AG04450 (cell line): ENCODE measurements at regions not wholly inside any gene's neighbourhood (a gene's known extent, or its start where the extent isn't known, plus 50 kb on each side); places are given as distances from the start of the nearest gene placed in this dataset.

Source experiments
- CTCF ChIA-PET: fragments of 300-600, 350-600 bp; formaldehyde crosslinking; extraction: SDS; loops from one replicate; lab custom pipeline; 2022; ENCODE audit warnings: antibody characterized with exemption, inconsistent platforms; lab: Charles Lee
- POLR2A ChIA-PET: fragments of 350-600 bp; formaldehyde crosslinking; extraction: SDS; loops from one replicate; lab custom pipeline; 2021; ENCODE audit warnings: antibody characterized with exemption, inconsistent platforms; lab: Yijun Ruan, JAX
- DNase-seq: peaks from one replicate; pipeline ENCODE4 v3.0.0-alpha.2; 2011; ENCODE audit warnings: low read depth, low spot score
- H3K27ac ChIP-seq: one replicate; pipeline ENCODE4 v1.5.1; 2012; ENCODE audit warnings: low read depth, low read length, control low read depth
- H3K27me3 ChIP-seq: one replicate; pipeline ENCODE4 v1.6.0; 2012; ENCODE audit warnings: low read length; ENCODE audit not compliant: control insufficient read depth, insufficient read depth
- H3K4me3 ChIP-seq: 2 replicates; pipeline ENCODE4 v1.5.1; 2011; ENCODE audit warnings: mild to moderate bottlenecking, low read depth, low read length, control low read depth
- H3K9me3 ChIP-seq: 2 replicates; pipeline ENCODE4 v1.5.1; 2012; ENCODE audit warnings: low read length; ENCODE audit not compliant: control insufficient read depth, insufficient read depth
- TF ChIP-seq, protein P1 (sequence below): IDR thresholded peaks from 2 replicates; pipeline ENCODE4 v1.5.1; 2011; ENCODE audit warnings: low read depth, low read length, control low read depth, inconsistent platforms

DNA sequence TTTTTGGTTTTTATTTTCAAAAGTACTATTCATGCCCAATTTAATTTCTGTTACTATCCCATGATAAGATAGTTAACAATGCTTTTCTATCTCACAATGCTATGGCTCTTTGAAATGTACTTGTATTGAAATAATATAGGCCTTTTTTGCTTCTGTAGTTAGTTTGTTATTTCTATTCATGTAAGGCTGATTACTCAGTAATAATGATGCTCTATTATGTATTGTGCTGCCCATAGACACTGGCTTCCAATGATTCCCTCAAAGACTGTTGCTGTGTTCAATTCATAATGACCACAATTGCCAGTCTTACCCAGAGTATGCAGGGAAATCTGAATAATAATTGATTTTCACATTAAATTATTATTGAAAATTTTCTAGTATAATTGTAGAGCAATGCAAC, 155.5 kb upstream of the POT1 start:
- ChIA-PET CTCF (no interaction called here), POLR2A (no interaction called here)
- Histone ChIP-seq H3K9me3 (no peaks in the 10 kb centered on the region), H3K27ac (no peak overlapping the region), H3K27me3 (no peaks in the 10 kb centered on the region), H3K4me3 (no peak overlapping the region)
- TF ChIP-seq, protein P1, sequence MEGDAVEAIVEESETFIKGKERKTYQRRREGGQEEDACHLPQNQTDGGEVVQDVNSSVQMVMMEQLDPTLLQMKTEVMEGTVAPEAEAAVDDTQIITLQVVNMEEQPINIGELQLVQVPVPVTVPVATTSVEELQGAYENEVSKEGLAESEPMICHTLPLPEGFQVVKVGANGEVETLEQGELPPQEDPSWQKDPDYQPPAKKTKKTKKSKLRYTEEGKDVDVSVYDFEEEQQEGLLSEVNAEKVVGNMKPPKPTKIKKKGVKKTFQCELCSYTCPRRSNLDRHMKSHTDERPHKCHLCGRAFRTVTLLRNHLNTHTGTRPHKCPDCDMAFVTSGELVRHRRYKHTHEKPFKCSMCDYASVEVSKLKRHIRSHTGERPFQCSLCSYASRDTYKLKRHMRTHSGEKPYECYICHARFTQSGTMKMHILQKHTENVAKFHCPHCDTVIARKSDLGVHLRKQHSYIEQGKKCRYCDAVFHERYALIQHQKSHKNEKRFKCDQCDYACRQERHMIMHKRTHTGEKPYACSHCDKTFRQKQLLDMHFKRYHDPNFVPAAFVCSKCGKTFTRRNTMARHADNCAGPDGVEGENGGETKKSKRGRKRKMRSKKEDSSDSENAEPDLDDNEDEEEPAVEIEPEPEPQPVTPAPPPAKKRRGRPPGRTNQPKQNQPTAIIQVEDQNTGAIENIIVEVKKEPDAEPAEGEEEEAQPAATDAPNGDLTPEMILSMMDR: no peak
- no peak for DNase-seq

DNA sequence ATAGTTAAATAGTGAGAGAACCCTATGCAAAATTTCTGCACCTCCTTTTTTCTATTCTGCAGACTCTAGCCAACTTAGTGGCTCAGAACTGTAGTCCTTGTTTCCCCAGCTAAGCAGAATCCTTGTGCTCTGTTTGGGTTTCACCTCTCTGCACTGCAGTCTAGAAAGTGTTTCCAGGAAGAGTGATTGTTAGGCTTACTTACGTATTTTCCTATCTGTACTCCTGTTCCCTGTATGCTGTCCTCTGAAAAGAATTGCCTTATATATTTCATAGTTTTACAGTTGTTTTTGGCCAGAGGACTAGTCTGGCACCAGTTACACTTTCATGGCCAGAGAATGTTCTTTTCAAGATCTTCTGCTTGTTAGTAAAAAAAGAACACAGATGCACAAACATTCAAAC, 154.6 kb upstream of the POT1 start:
- DNase-seq: no peak
- Histone ChIP-seq H3K4me3 (no peak overlapping the region), H3K27me3 (no peaks in the 10 kb centered on the region), H3K27ac (no peak overlapping the region), H3K9me3 (no peaks in the 10 kb centered on the region)
- POLR2A ChIA-PET: no interaction called here
- TF ChIP-seq, protein P1: no peak
- CTCF ChIA-PET: no interaction called here

GRCh38 chr7:125074141-125074540, 144.5 kb upstream of the POT1 start:
- Histone ChIP-seq H3K4me3 (no peak overlapping the region), H3K9me3 (no peaks in the 10 kb centered on the region), H3K27ac (no peak overlapping the region), H3K27me3 (no peaks in the 10 kb centered on the region)
- no peak for DNase-seq
- CTCF ChIA-PET: no interaction called here
- POLR2A ChIA-PET: no interaction called here
- TF ChIP-seq, protein P1: no peak

- Histone ChIP-seq H3K27me3 (no peaks in the 10 kb centered on the region), H3K27ac (no peak overlapping the region), H3K4me3 (no peak overlapping the region), H3K9me3 (no peaks in the 10 kb centered on the region)
- no peak for DNase-seq
- POLR2A ChIA-PET: no interaction called here
- TF ChIP-seq, protein P1: no peak
- CTCF ChIA-PET: no interaction called here
Observed at GRCh38 chr7:125065546-125065945, 135.9 kb upstream of the POT1 start.

DNA sequence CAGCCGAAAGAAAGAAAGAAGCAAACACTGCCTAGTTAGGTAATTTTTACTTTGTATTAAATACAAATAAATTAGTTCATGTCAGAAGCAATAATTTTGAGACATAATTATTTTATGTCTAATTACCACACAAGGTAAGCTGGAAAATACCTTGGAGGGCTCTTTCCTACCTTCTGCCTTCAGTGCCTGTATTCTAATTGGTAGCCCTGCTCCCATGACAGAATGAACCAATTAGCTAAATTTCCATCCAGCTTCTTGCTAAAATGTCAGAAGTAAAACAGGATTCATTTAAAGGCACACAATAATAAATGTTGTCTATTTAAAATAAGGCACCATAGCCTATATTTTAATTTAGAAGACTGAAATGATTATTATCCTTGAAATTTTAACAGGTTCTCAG, 135.4 kb upstream of the POT1 start:
- CTCF ChIA-PET: no interaction called here
- no peak overlapping the region for H3K4me3 ChIP-seq
- POLR2A ChIA-PET: no interaction called here

More for the DNA sequence above, 135.4 kb upstream of the POT1 start:
- TF ChIP-seq, protein P1: no peak
- H3K9me3 ChIP-seq: no peaks in the 10 kb centered on the region
- no peak for DNase-seq
- no peak overlapping the region for H3K27ac ChIP-seq
- H3K27me3 ChIP-seq: no peaks in the 10 kb centered on the region
